HG03457 (cell line): ENCODE measurements at regions not wholly inside any gene's neighbourhood (a gene's known extent, or its start where the extent isn't known, plus 50 kb on each side); places are given as distances from the start of the nearest gene placed in this dataset.

Experiments used
- ATAC-seq: cut with Tn5 transposase; IDR thresholded peaks from one replicate; pipeline ENCODE4 v1.9.1; 2021; ENCODE audit warnings: moderate number of reproducible peaks; ENCODE audit not compliant: unreplicated experiment

- ATAC-seq, result no peak
Observed at GRCh38 chr5:2608391-2608790, 143.1 kb downstream of the IRX2 start.

GRCh38 chr5:2607598-2607997, 143.9 kb downstream of the IRX2 start:
- no peak for ATAC-seq

GRCh38 chr5:2603272-2603575, 148.3 kb downstream of the IRX2 start:
- no peak for ATAC-seq

GRCh38 chr5:2602451-2603271, 148.8 kb downstream of the IRX2 start:
- no peak for ATAC-seq

- ATAC-seq, result no peak
Observed at GRCh38 chr5:2598503-2598902, 153.0 kb downstream of the IRX2 start.

GRCh38 chr5:2594701-2595100, 156.8 kb downstream of the IRX2 start:
- ATAC-seq, result no peak

- no peak for ATAC-seq
Observed at GRCh38 chr5:2592766-2593165, 158.7 kb downstream of the IRX2 start.

- ATAC-seq, result no peak
Observed at GRCh38 chr5:2591777-2592453, 159.6 kb downstream of the IRX2 start.

- ATAC-seq, result no peak
Observed at GRCh38 chr5:2588850-2589501, 162.5 kb downstream of the IRX2 start.

- ATAC-seq, result no peak
Observed at GRCh38 chr5:2587189-2588031, 164.1 kb downstream of the IRX2 start.

- ATAC-seq, result no peak
Observed at GRCh38 chr5:2586016-2586715, 165.3 kb downstream of the IRX2 start.

DNA sequence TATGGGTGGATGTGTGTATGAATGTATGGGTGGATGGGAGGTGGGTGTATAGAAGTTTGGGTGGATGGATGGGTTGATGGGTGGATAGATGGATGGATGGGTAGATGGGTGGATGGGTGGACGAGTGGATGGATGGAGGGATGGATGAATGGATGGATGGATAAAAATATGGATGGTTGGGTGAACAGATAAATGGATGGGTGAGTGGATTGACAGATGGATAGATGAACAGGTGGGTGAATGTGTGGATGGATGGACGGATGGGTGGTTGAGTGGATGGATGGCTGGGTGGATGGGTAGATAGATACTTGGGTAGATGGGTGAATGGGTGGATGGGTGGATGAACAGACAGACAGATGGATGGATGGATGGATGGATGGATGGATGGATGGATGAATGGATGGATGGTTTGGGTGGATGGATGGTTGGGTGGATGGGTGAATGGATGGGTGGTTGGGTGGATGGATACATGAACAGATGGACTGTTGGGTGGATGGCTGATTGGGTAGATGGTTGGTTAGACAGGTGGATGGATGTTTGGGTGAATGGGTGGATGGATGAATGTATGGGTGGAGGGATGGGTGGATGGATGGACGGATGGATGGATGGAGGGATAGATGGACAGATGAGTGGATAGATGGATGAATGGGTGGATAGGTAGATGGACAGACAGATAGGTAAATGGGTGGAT, 166.8 kb downstream of the IRX2 start:
- ATAC-seq, result no peak

DNA sequence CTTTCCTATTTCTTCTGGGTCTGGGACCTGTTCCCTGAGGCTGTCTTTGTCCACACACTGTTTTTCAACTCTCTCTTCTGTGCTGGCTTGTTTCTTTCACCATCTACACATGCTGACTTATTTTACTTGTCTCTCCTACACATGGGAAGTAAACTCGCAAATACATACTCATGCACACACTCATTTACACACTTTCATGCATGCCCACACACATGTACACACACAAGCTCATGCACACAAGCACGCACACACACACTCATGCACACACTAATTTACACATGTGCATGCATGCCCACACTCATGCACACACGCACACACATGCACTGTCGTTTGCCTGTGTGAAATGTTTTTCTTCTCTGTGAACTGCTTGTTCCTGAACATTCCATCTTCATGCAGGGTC, 169.0 kb downstream of the IRX2 start:
- no peak for ATAC-seq

- ATAC-seq, result no peak
Observed at GRCh38 chr5:2582106-2582505, 169.4 kb downstream of the IRX2 start.

DNA sequence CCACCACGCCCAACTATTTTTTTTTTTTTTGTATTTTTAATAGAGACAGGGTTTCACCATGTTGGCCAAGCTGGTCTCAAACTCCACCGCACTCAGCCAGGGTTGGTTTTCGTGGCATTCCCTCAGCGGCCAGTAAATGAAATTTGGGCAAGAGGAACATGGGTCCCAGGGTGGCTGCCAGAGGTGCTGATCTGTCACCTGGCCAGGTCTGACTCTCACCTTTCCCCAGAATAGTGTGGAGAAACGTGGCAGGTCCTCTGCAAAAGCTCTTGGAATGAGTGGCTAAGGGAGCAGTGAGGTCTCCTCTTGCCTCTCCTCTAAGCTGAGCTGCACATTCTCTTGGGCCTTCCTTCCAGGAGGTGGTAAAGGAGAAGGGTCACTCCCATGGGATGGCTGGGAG, 170.1 kb downstream of the IRX2 start:
- no peak for ATAC-seq

DNA sequence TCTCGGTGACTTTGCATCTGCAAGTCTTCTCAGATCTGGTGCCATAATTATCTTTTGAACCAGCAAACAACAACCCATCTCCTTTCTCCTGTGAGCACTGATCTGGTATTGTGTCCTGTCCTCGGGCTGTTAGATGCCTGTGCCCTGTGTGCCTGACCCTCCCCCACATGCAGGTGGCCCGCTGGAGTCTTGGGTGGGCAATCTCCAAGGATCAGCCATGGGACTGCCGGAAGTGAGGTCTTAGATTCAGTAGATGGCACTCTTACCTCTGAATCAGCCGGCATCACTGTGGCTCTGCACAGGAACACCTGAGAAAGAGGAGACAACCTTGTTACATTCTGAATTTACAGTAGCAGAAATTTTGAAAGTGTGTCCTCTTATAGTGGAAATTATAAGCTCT, 172.4 kb downstream of the IRX2 start:
- ATAC-seq, result no peak

GRCh38 chr5:2577312-2578036, 174.0 kb downstream of the IRX2 start:
- ATAC-seq, result no peak

GRCh38 chr5:2576823-2577222, 174.7 kb downstream of the IRX2 start:
- no peak for ATAC-seq

GRCh38 chr5:2575871-2576270, 175.6 kb downstream of the IRX2 start:
- ATAC-seq, result no peak
